ENCODE measurements at regions not wholly inside any gene's neighbourhood (a gene's known extent, or its start where the extent isn't known, plus 50 kb on each side); places are given as distances from the start of the nearest gene placed in this dataset.

DNA sequence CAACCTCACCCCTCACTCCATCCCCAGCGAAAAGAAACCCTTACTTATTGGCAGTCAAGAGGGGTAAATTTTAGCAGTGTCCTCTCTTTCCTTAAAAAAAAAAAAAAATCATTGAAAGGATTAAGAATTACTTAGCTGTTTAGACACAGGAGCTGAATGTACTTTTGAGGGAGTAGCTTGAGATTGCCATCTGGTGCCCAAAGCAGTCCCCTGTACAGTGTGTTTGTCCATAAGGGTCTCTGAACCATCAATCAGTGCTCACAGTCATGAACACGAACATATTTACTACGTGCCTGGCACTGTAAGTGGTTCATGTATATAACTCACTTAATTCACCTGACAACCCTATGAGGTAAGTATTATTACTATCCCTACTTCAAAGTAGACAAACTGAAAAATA, 463.5 kb downstream of the RAP2B start:
- H3K9me3 Mint-ChIP-seq, result peaks cover 2% of the 10 kb centered on the region
- ATAC-seq (ENCODE audit: low read depth) (no peak), DNase-seq (no peak)
- intact Hi-C loops (cut with micrococcal nuclease), result no loop called here
- no peak overlapping the region for H3K4me3 Mint-ChIP-seq
- no peaks in the 10 kb centered on the region for H3K36me3 Mint-ChIP-seq (ENCODE audit: low read depth)
- H3K27me3 Mint-ChIP-seq, result peaks cover 6% of the 10 kb centered on the region
- H3K4me1 Mint-ChIP-seq, result peaks cover 10% of the 10 kb centered on the region
- TF ChIP-seq, protein P1, sequence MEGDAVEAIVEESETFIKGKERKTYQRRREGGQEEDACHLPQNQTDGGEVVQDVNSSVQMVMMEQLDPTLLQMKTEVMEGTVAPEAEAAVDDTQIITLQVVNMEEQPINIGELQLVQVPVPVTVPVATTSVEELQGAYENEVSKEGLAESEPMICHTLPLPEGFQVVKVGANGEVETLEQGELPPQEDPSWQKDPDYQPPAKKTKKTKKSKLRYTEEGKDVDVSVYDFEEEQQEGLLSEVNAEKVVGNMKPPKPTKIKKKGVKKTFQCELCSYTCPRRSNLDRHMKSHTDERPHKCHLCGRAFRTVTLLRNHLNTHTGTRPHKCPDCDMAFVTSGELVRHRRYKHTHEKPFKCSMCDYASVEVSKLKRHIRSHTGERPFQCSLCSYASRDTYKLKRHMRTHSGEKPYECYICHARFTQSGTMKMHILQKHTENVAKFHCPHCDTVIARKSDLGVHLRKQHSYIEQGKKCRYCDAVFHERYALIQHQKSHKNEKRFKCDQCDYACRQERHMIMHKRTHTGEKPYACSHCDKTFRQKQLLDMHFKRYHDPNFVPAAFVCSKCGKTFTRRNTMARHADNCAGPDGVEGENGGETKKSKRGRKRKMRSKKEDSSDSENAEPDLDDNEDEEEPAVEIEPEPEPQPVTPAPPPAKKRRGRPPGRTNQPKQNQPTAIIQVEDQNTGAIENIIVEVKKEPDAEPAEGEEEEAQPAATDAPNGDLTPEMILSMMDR (IDR thresholded peaks at IDR 0.05), result no peak
- H3K27ac Mint-ChIP-seq, result no peak overlapping the region
- POLR2A ChIA-PET, result no interaction called here
- CTCF ChIA-PET, result no interaction called here

DNA sequence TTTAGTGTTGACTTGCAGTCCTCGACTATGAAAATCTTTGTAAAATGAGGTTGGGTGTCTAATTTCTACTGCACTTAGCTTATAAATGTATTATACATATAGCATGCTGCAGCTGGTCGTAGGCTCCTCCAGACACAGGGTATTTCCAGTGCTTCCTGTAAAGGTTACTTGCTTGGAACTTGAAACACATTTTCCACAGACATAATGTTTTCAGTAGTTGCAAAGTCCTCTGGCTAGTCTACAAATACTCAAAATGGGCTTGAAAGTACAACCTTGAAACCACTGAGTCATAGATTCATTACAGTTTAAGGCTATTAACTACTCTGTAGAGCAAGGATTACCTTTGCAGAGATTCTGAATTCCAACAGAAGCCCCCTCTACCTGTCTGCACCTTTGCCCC, 464.1 kb downstream of the RAP2B start:
- POLR2A ChIA-PET, result no interaction called here
- no peak for DNase-seq
- peaks cover 10% of the 10 kb centered on the region for H3K4me1 Mint-ChIP-seq
- ATAC-seq (ENCODE audit: low read depth), result no peak
- CTCF ChIA-PET, result no interaction called here
- intact Hi-C loops (cut with micrococcal nuclease), result no loop called here
- TF ChIP-seq, protein P1 (IDR thresholded peaks at IDR 0.05), result no peak
- H3K9me3 Mint-ChIP-seq, result no peaks in the 10 kb centered on the region
- peaks cover 6% of the 10 kb centered on the region for H3K27me3 Mint-ChIP-seq
- no peak overlapping the region for H3K4me3 Mint-ChIP-seq
- H3K27ac Mint-ChIP-seq, result no peak overlapping the region
- no peaks in the 10 kb centered on the region for H3K36me3 Mint-ChIP-seq (ENCODE audit: low read depth)

DNA sequence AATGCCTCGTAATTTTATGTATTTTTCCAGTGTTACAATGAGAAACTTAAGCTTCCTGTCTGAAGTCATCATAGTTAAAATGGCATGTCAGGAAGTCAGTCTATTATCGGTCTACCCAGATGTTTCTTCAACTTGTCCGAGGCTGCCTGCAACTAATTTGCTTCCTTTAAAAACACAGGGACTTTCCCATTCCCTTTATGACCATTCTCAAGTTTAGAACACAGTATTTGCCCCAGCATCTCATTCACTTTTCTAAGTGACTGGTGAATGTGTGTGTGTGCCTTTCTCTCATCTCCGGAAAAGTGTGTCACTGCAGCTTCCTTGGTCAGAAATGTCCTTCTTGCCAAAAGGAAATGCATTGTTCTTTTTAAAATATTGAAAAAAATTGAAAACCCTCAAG, 466.6 kb downstream of the RAP2B start:
- POLR2A ChIA-PET, result no interaction called here
- ATAC-seq (ENCODE audit: low read depth) (no peak), DNase-seq (no peak)
- H3K27ac Mint-ChIP-seq, result no peak overlapping the region
- peaks cover 6% of the 10 kb centered on the region for H3K27me3 Mint-ChIP-seq
- H3K36me3 Mint-ChIP-seq (ENCODE audit: low read depth), result no peaks in the 10 kb centered on the region
- intact Hi-C loops (cut with micrococcal nuclease), result no loop called here
- CTCF ChIA-PET, result no interaction called here
- H3K9me3 Mint-ChIP-seq, result no peaks in the 10 kb centered on the region
- H3K4me1 Mint-ChIP-seq, result no peaks in the 10 kb centered on the region
- no peak overlapping the region for H3K4me3 Mint-ChIP-seq
- TF ChIP-seq, protein P1 (IDR thresholded peaks at IDR 0.05), result no peak

DNA sequence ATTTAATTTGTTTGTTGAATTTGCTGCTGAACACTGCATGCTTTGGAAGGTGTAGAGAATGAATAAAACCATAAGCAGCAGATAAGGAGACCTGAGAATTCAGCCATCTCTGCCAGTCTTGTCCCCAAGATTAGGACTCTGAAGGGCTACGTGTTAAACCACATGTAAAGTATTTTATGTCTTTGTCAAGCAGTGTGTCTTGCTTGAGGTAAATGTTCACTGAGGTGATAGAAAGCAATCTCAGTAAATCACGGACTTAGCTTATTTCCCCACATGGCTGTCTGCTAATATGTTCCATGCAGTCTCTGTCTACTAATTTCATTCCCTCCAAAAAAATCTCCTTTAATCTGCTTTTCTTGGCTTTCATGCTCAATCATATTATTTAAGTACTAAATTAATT, 467.1 kb downstream of the RAP2B start:
- POLR2A ChIA-PET, result no interaction called here
- Mint-ChIP-seq H3K4me3 (no peak overlapping the region), H3K27ac (no peak overlapping the region)

DNA sequence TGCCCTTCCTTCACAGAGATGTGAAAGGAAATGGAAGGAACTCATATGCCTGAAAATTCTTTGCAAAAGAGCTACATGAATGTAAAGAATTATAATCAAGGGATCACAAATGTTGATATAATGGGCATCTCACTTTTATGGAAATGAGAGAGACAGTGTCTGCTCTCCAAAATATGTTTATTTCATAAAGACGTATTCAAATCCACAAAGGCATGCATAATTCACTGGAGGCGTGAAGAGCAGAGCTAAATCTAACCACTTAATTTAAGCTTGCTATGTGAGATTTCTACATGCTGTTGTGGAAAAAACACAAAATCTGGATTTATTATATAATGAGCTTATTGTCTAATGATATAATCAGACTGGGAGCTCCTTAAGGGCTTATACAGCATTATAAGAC, 469.1 kb downstream of the RAP2B start:
- H3K36me3 Mint-ChIP-seq (ENCODE audit: low read depth), result no peaks in the 10 kb centered on the region
- no peak for ATAC-seq (ENCODE audit: low read depth)
- intact Hi-C loops (cut with micrococcal nuclease), result no loop called here
- H3K27ac Mint-ChIP-seq, result no peak overlapping the region
- H3K27me3 Mint-ChIP-seq, result peaks cover 6% of the 10 kb centered on the region
- ChIA-PET POLR2A (no interaction called here), CTCF (no interaction called here)
- no peak for DNase-seq
- no peaks in the 10 kb centered on the region for H3K4me1 Mint-ChIP-seq
- H3K9me3 Mint-ChIP-seq, result no peaks in the 10 kb centered on the region
- TF ChIP-seq, protein P1 (IDR thresholded peaks at IDR 0.05), result no peak
- H3K4me3 Mint-ChIP-seq, result no peak overlapping the region

More for the DNA sequence above, 467.1 kb downstream of the RAP2B start:
- intact Hi-C loops (cut with micrococcal nuclease), result no loop called here
- DNase-seq (no peak), ATAC-seq (ENCODE audit: low read depth) (no peak)
- H3K9me3 Mint-ChIP-seq, result no peaks in the 10 kb centered on the region
- H3K4me1 Mint-ChIP-seq, result no peaks in the 10 kb centered on the region
- CTCF ChIA-PET, result no interaction called here
- peaks cover 6% of the 10 kb centered on the region for H3K27me3 Mint-ChIP-seq
- H3K36me3 Mint-ChIP-seq (ENCODE audit: low read depth), result no peaks in the 10 kb centered on the region
- TF ChIP-seq, protein P1 (IDR thresholded peaks at IDR 0.05), result no peak
